HG02870 (cell line): ENCODE measurements at regions not wholly inside any gene's neighbourhood (a gene's known extent, or its start where the extent isn't known, plus 50 kb on each side); places are given as distances from the start of the nearest gene placed in this dataset.
"Not testable (repeated sequence)": the region's sequence is repeated elsewhere in the genome, so short reads cannot be mapped to it uniquely, and the experiment has no call there.

Experiments used
- ATAC-seq: cut with Tn5 transposase; IDR thresholded peaks from one replicate; pipeline ENCODE4 v1.9.1; 2021; ENCODE audit warnings: mild to moderate bottlenecking, moderate library complexity; ENCODE audit not compliant: unreplicated experiment

DNA sequence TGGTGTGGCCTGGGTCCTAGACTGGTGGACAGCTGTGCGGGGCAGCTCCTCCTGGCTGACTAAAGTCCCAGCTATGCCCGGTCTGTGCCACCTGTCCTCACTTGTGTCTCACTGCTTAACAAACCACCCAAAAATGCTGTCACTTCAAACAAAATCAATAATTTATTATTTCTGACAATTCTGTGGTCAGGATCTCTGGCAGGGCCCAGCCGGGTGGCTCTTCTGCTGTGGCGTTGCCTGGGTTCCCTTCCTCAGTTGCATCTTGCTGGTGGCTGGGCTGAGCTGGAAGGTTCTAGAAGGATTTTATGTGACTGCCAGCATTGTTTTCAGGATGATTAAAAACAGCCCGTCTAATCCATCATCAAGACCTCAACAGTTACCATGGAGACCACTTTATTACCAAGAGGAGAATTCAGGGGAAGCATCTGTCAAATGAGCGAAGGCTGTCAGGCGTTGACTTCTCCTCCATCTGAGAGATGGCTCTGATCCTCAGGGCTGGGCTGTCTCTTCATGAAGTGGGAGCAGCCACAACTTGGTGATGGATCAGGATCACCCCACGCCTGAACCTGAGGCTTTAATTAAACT is 280.6 kb upstream of the SFSWAP start:
- no peak for ATAC-seq

- ATAC-seq, result not testable (repeated sequence)
Observed at GRCh38 chr12:131431126-131431655, 279.7 kb upstream of the SFSWAP start.

- no peak for ATAC-seq
Observed at GRCh38 chr12:131432532-131433260, 278.2 kb upstream of the SFSWAP start.

- no peak for ATAC-seq
Observed at GRCh38 chr12:131434208-131435125, 276.4 kb upstream of the SFSWAP start.

GRCh38 chr12:131436922-131437705 is 273.8 kb upstream of the SFSWAP start:
- no peak for ATAC-seq

DNA sequence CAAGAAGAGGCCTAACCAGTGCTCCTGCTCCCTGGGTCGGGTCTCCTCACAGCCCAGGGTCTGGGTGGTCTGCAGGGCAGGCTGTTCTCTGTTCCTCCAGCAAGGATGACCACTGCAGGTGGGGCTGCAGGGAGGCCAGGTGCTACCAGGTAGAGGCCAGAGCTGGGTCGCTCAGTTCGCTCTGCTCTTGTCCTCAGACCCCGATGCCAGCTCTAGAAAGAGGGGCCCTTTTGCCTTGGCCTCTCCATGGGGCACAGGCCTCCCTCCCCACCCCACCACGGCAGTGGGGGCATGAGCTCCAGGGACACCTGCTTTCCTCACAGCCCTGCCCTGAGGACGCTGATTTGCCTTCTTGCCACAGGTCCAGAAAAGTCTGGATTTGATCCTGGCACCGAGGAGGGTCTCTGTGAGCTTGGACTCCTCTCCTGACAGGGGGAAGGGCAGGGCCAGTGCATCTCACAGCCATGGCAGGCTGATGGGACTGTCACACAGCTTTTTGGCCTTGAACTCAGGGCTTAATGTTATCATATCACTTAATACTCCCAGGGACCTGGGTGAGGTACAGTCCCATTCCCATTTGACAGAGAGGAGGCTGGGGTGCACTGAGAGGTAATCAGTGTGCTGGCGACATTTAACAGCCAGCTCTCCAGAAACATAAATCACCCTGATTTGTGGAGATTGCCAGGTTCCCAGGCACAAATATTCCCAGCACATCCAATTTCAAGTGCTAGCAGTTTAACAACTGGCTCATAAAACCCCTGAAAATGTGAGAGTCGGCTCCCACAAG is 273.0 kb upstream of the SFSWAP start:
- ATAC-seq, result no peak

DNA sequence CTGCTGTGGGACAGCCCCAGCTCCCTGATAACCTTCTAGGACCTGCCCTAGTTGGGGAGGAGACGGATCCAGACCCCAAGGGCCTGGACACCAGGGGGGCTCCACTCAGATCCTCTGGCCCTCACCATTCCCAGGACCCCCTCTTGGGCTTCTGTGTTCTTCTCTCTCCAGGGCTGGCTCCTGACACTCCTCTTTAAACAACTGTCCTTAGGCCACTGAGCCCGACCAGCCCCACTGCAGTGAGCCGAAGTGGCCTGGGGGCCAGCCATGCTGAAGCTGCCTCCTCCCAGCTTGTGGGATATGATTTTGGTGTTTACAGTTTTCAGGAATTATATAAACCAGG is 272.4 kb upstream of the SFSWAP start:
- not testable (repeated sequence) for ATAC-seq

- ATAC-seq, result no peak
Observed at GRCh38 chr12:131438881-131439280, 272.0 kb upstream of the SFSWAP start.

GRCh38 chr12:131439752-131440151 is 271.1 kb upstream of the SFSWAP start:
- ATAC-seq, result not testable (repeated sequence)

GRCh38 chr12:131440209-131441059 is 270.5 kb upstream of the SFSWAP start:
- ATAC-seq, result not testable (repeated sequence)

DNA sequence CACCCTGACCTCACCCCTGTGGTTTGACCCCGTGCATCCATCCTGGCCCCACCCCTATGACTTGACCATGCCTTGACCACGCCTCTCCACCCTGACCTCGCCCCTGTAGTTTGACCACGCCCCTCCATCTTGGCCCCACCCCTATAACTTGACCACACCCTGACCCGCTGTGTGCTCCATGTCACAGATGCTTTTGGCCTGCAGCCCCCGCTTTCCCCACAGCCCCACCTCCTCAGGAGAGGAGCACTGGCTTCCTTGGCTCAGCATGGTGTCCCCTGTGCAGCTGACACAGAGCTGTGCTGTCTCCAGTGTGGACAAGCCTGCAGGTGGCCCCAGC is 269.9 kb upstream of the SFSWAP start:
- ATAC-seq, result no peak

DNA sequence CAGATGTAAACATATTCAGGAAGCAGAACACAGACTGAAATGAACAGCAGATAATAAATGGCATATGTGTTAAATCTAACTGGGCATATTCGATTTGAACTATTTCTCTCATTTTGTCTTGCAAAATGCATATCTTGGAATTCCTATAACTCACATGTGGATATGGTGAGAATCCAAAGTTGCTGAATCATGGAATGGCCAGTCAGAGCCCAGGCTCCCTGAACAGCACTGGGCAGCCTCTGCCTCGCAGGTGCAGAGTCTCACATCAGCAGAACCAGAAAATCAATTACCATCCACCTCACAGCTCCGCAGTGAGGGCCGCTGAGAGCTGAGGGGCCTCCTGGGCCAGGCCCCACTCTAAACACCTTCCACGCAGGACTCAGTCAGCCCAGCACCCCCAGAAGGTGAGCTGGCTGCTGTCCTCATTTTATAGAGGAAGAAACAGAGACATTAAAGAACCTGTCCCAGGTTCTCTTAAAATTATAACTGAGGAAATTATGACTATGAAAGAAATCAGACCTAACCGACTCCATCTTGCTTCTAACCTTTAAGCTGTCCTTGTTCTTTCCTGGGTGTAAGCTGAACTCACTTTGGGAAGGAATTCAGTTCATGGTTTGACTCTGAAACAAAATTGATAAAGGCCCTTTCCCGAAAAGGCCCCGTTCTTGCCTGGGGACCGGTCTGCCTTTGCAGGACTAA is 269.1 kb upstream of the SFSWAP start:
- ATAC-seq, result no peak

DNA sequence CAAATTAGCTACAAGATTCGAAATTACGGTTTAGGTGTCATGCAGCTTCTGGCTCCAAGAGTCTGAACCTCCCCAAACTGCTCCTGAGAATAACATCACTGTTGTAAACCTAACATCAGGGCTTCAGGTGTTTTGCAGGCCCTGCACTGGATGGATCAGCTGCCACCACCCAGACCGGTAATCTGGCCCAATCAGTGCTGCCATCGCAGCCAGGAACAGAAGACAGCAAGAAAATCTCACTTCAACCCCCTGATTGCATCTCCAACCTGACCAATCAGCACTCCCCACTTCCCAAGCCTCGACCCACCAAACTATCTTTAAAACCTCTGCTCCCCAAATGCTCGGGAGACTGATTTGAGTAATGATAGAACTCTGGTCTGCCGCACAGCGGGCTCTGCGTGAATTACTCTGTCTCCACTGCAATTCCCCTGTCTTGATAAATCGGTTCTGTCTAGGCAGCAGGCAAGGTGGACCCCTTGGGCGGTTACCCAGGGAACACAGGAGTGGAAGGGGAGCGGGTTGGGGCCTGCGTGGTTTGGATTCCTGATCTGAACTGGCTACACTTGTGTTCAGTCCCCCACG is 268.5 kb upstream of the SFSWAP start:
- ATAC-seq, result no peak

- no peak for ATAC-seq
Observed at GRCh38 chr12:131443019-131444000, 267.6 kb upstream of the SFSWAP start.

GRCh38 chr12:131444220-131445164 is 266.4 kb upstream of the SFSWAP start:
- no peak for ATAC-seq
